H1 (cell line): ENCODE measurements at regions not wholly inside any gene's neighbourhood (a gene's known extent, or its start where the extent isn't known, plus 50 kb on each side); places are given as distances from the start of the nearest gene placed in this dataset.

ENCODE experiments used
- ATF3 ChIP-seq: IDR thresholded peaks from 2 replicates; pipeline ENCODE4 v1.6.1; 2011; ENCODE audit warnings: low read depth, mild to moderate bottlenecking, low read length; ENCODE audit not compliant: insufficient read depth
- CHD1 ChIP-seq: IDR thresholded peaks from 2 replicates; pipeline ENCODE4 v1.6.1; 2012; ENCODE audit warnings: low read depth, low read length, improper control_type of control experiment
- CHD2 ChIP-seq: IDR thresholded peaks from 2 replicates; pipeline ENCODE4 v1.6.1; 2012; ENCODE audit warnings: low read length, improper control_type of control experiment
- CHD7 ChIP-seq: fragments of 300-600 bp; sonication (generic); IDR thresholded peaks from 2 replicates; pipeline ENCODE4 v1.7.1; 2012; ENCODE audit warnings: low read length, moderate library complexity, mild to moderate bottlenecking, inconsistent platforms; ENCODE audit not compliant: insufficient replicate concordance
- FOSL1 ChIP-seq: IDR thresholded peaks from 2 replicates; pipeline ENCODE4 v1.6.1; 2011; ENCODE audit warnings: mild to moderate bottlenecking, low read depth, low read length, moderate library complexity; ENCODE audit not compliant: insufficient read depth
- SIRT6 ChIP-seq: IDR thresholded peaks from one replicate; pipeline ENCODE4 v1.7.1; 2012; ENCODE audit warnings: low read length, inconsistent platforms
- SP2 ChIP-seq: IDR thresholded peaks from 2 replicates; pipeline ENCODE4 v1.6.1; 2012; ENCODE audit warnings: mild to moderate bottlenecking, low read length, inconsistent platforms
- TAF7 ChIP-seq: optimal IDR thresholded peaks from 2 replicates; pipeline ENCODE3; 2011; ENCODE audit warnings: low read depth, mild to moderate bottlenecking, inconsistent platforms, low read length, moderate library complexity, borderline replicate concordance
- TBP ChIP-seq: IDR thresholded peaks from 2 replicates; pipeline ENCODE4 v1.6.1; 2011; ENCODE audit warnings: low read depth, low read length, improper control_type of control experiment
- TEAD4 ChIP-seq: IDR thresholded peaks from 2 replicates; pipeline ENCODE4 v1.6.1; 2012; ENCODE audit warnings: low read depth, low read length, inconsistent platforms, mixed read lengths

GRCh38 chr16:64096689-64097088, 1025.2 kb downstream of the CDH11 start (continued):
- TF ChIP-seq CHD7 (no peak), TAF7 (no peak), CHD1 (no peak), SIRT6 (no peak), TBP (no peak), CHD2 (no peak), SP2 (no peak), ATF3 (no peak), FOSL1 (no peak), TEAD4 (no peak)
